ENCODE measurements at regions not wholly inside any gene's neighbourhood (a gene's known extent, or its start where the extent isn't known, plus 50 kb on each side); places are given as distances from the start of the nearest gene placed in this dataset.

DNA sequence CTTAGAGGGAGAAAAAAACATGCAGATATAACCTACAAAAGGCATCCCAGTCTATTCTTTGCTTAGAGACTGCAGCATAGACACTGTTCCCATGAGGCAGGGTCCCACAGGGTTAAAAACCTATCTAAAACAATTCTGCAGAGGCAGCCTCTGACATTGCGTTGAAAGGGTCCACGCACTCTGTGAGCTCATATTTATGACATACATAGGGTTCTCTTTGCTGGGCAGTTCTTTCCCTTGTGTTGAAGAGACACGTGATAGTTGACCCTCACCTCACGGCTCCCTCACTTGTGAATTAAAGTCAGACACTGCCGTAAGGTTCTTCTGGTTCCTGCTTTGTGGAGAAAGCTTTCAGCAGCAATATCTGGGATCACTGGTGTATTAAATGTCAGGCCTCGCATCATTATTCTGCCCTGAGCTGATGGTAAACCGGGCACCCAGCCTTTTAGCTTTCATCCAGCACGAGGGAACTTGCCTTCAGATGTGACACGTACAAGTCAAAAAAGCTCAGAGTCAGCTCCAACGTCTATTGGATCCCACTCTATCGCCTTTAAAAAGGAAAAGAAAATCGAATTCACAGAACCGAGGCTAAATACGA is 52.8 kb upstream of the HNRNPU start:
- Histone ChIP-seq H3K9ac (ENCODE audit: low read length in 3 of 3) (no peak overlapping the region), H3K27ac (ENCODE audit: low read depth in 2 of 2, low read length in 2 of 2) (no peak overlapping the region), H3K4me1 (ENCODE audit: control insufficient read depth in 2 of 3, insufficient read depth in 2 of 3, low read depth in 1 of 3, low read length in 3 of 3) (peaks cover 0 to 4% (median 3%) of the 10 kb centered on the region in 3 donors), H3K27me3 (ENCODE audit: control insufficient read depth, insufficient read depth, low read length) (peaks cover 3% of the 10 kb centered on the region), H3K9me3 (ENCODE audit: control insufficient read depth in 2 of 3, insufficient read depth in 1 of 3, low read length in 3 of 3) (no peaks in the 10 kb centered on the region), H3K36me3 (ENCODE audit: control insufficient read depth in 2 of 3, insufficient read depth in 3 of 3, low read length in 3 of 3) (no peaks in the 10 kb centered on the region), H3K4me3 (ENCODE audit: low read length in 3 of 3) (no peak overlapping the region)
- no peak for FAIRE-seq
- intact Hi-C loops (cut with DNase I) = no loop called here
- no peak for TF ChIP-seq CTCF (IDR thresholded peaks at IDR 0.05; ENCODE audit: borderline replicate concordance, extremely low read depth, insufficient read depth)
- no peak for DNase-seq

GRCh38 chr1:244915736-244916135 is 51.4 kb upstream of the HNRNPU start:
- no peak overlapping the region for H3K9ac ChIP-seq (ENCODE audit: low read length in 3 of 3)
- H3K36me3 ChIP-seq (ENCODE audit: control insufficient read depth in 2 of 3, insufficient read depth in 3 of 3, low read length in 3 of 3) = no peaks in the 10 kb centered on the region
- FAIRE-seq (no peak), DNase-seq (no peak)
- H3K4me1 ChIP-seq (ENCODE audit: control insufficient read depth in 2 of 3, insufficient read depth in 2 of 3, low read depth in 1 of 3, low read length in 3 of 3) = peaks cover 0 to 4% (median 3%) of the 10 kb centered on the region in 3 donors
- intact Hi-C loops (cut with DNase I) = no loop called here
- H3K27me3 ChIP-seq (ENCODE audit: control insufficient read depth, insufficient read depth, low read length) = peaks cover 3% of the 10 kb centered on the region
- H3K27ac ChIP-seq (ENCODE audit: low read depth in 2 of 2, low read length in 2 of 2) = no peak overlapping the region
- TF ChIP-seq CTCF (IDR thresholded peaks at IDR 0.05; ENCODE audit: borderline replicate concordance, extremely low read depth, insufficient read depth) = no peak
- no peak overlapping the region for H3K4me3 ChIP-seq (ENCODE audit: low read length in 3 of 3)
- no peaks in the 10 kb centered on the region for H3K9me3 ChIP-seq (ENCODE audit: control insufficient read depth in 2 of 3, insufficient read depth in 1 of 3, low read length in 3 of 3)

DNA sequence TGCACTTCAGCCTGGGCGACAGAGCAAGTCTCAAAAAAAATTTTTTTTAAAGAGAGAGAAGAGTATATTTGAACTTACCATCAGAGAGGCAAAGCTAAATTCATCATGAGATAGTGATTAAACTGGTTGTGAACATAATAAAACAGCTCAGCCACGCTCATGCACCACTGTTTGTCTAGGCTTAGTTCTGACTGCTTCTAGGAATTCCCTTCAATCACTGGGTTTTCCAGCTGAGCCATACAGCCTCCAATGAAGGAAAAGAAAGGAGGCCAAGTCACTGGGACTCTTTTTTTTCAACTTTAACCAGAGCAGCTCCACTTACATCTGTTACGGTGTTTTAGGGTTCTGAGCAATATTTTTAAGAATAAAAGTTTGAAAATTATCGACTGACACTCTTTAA is 50.4 kb upstream of the HNRNPU start:
- no peak for TF ChIP-seq CTCF (IDR thresholded peaks at IDR 0.05; ENCODE audit: borderline replicate concordance, extremely low read depth, insufficient read depth)
- intact Hi-C loops (cut with DNase I) = no loop called here
- Histone ChIP-seq H3K9ac (ENCODE audit: low read length in 3 of 3) (no peak overlapping the region), H3K27me3 (ENCODE audit: control insufficient read depth, insufficient read depth, low read length) (peaks cover under 1% of the 10 kb centered on the region), H3K4me1 (ENCODE audit: control insufficient read depth in 2 of 3, insufficient read depth in 2 of 3, low read depth in 1 of 3, low read length in 3 of 3) (peaks cover 0 to 4% (median 3%) of the 10 kb centered on the region in 3 donors), H3K27ac (ENCODE audit: low read depth in 2 of 2, low read length in 2 of 2) (no peak overlapping the region), H3K36me3 (ENCODE audit: control insufficient read depth in 2 of 3, insufficient read depth in 3 of 3, low read length in 3 of 3) (no peaks in the 10 kb centered on the region), H3K9me3 (ENCODE audit: control insufficient read depth in 2 of 3, insufficient read depth in 1 of 3, low read length in 3 of 3) (no peaks in the 10 kb centered on the region), H3K4me3 (ENCODE audit: low read length in 3 of 3) (no peak overlapping the region)
- DNase-seq (no peak), FAIRE-seq (no peak)

Data from kidney (tissue), 13 donors.